ENCODE measurements at regions not wholly inside any gene's neighbourhood (a gene's known extent, or its start where the extent isn't known, plus 50 kb on each side); places are given as distances from the start of the nearest gene placed in this dataset.
A peak's percentile ranks its signal among the peaks of the same experiment; 100 is the strongest.

- no peak for TF ChIP-seq CTCF (conservative IDR thresholded peaks at IDR 0.05; ENCODE audit: low read depth, low read length)
Measured at GRCh38 chr16:86739808-86740207, 161.5 kb downstream of the FOXL1 start.

GRCh38 chr16:86740298-86740697 lies 161.9 kb downstream of the FOXL1 start:
- TF ChIP-seq CTCF (conservative IDR thresholded peaks at IDR 0.05; ENCODE audit: low read depth, low read length): no peak
- no peak for DNase-seq (ENCODE audit: low read depth)
- H3K4me3 ChIP-seq (ENCODE audit: low read length): no peak overlapping the region

More at GRCh38 chr16:86739808-86740207, 161.5 kb downstream of the FOXL1 start:
- no peak for DNase-seq (ENCODE audit: low read depth)
- no peak overlapping the region for H3K4me3 ChIP-seq (ENCODE audit: low read length)

GRCh38 chr16:86740906-86741799 lies 162.8 kb downstream of the FOXL1 start:
- H3K4me3 ChIP-seq (ENCODE audit: low read length): peak overlapping the region; percentile 46
- TF ChIP-seq CTCF (conservative IDR thresholded peaks at IDR 0.05; ENCODE audit: low read depth, low read length): no peak
- peak; percentile 73 for DNase-seq (ENCODE audit: low read depth)

GRCh38 chr16:86747761-86748160 lies 169.4 kb downstream of the FOXL1 start:
- TF ChIP-seq CTCF (conservative IDR thresholded peaks at IDR 0.05; ENCODE audit: low read depth, low read length): no peak
- no peak for DNase-seq (ENCODE audit: low read depth)
- H3K4me3 ChIP-seq (ENCODE audit: low read length): no peak overlapping the region

- H3K4me3 ChIP-seq (ENCODE audit: low read length): no peak overlapping the region
- TF ChIP-seq CTCF (conservative IDR thresholded peaks at IDR 0.05; ENCODE audit: low read depth, low read length): no peak
- no peak for DNase-seq (ENCODE audit: low read depth)
Measured at GRCh38 chr16:86748652-86749051, 170.3 kb downstream of the FOXL1 start.

- DNase-seq (ENCODE audit: low read depth): peak; percentile 66
- TF ChIP-seq CTCF (conservative IDR thresholded peaks at IDR 0.05; ENCODE audit: low read depth, low read length): no peak
- H3K4me3 ChIP-seq (ENCODE audit: low read length): no peak overlapping the region
Measured at GRCh38 chr16:86751076-86752030, 173.0 kb downstream of the FOXL1 start.
